OCI-LY3 (cell line): ENCODE measurements at regions not wholly inside any gene's neighbourhood (a gene's known extent, or its start where the extent isn't known, plus 50 kb on each side); places are given as distances from the start of the nearest gene placed in this dataset.

Experiments used
- H2AFZ ChIP-seq: fragments of 200-600, 300-600 bp; shearing (Covaris generic); 2 replicates; pipeline ENCODE4 v1.6.0; 2014; ENCODE audit warnings: antibody characterized with exemption, low read depth, low read length
- H3K27ac ChIP-seq: fragments of 200-600, 300-600 bp; sonication (generic); 2 replicates; pipeline ENCODE4 v1.5.1; 2014; ENCODE audit warnings: mild to moderate bottlenecking, low read length, moderate library complexity, mixed read lengths
- H3K27me3 ChIP-seq: fragments of 200-600, 300-600 bp; sonication (generic); 2 replicates; pipeline ENCODE4 v1.6.1; 2014; ENCODE audit warnings: low read depth, low read length, mixed read lengths
- H3K36me3 ChIP-seq: fragments of 200-600, 300-600 bp; sonication (generic); replicated peaks from 2 replicates; pipeline ENCODE3; 2014; ENCODE audit warnings: low read depth, low read length, mixed read lengths
- H3K4me1 ChIP-seq: fragments of 300-600, 200-600 bp; sonication (generic); 2 replicates; pipeline ENCODE4 v1.6.1; 2014; ENCODE audit warnings: low read length, mixed read lengths
- H3K4me2 ChIP-seq: fragments of 200-600, 300-600 bp; sonication (generic); 2 replicates; pipeline ENCODE4 v1.6.1; 2014; ENCODE audit warnings: low read length, mixed read lengths
- H3K4me3 ChIP-seq: fragments of 300-600, 200-600 bp; sonication (generic); 2 replicates; pipeline ENCODE4 v1.5.1; 2014; ENCODE audit warnings: antibody characterized with exemption, mild to moderate bottlenecking, low read length, moderate library complexity
- H3K79me2 ChIP-seq: fragments of 300-600, 200-600 bp; shearing (Covaris generic); 2 replicates; pipeline ENCODE4 v1.6.1; 2014; ENCODE audit warnings: mild to moderate bottlenecking, low read length, mixed read lengths
- H3K9ac ChIP-seq: fragments of 300-600, 200-600 bp; shearing (Covaris generic); 2 replicates; pipeline ENCODE4 v1.6.0; 2014; ENCODE audit warnings: mild to moderate bottlenecking, low read length, moderate library complexity
- H3K9me3 ChIP-seq: fragments of 200-600, 300-600 bp; shearing (Covaris generic); 2 replicates; pipeline ENCODE4 v1.6.1; 2014; ENCODE audit warnings: low read length, mixed read lengths; ENCODE audit not compliant: insufficient read depth
- H4K20me1 ChIP-seq: fragments of 200-600, 300-600 bp; sonication (generic); 2 replicates; pipeline ENCODE4 v1.6.1; 2016; ENCODE audit warnings: low read length, mixed read lengths; ENCODE audit not compliant: insufficient read depth
- CTCF ChIP-seq: fragments of 200-600, 300-600 bp; sonication (generic); IDR thresholded peaks from 2 replicates; pipeline ENCODE4 v1.5.1; 2014; ENCODE audit warnings: antibody characterized with exemption, low read length, low read depth
- EZH2phosphoT487 ChIP-seq: fragments of 200-600 bp; shearing (Covaris generic); IDR thresholded peaks from 2 replicates; pipeline ENCODE4 v1.6.1; 2018; ENCODE audit warnings: antibody characterized with exemption, mixed run types, low read depth

- no peak overlapping the region for H3K4me3 ChIP-seq
- no peaks in the 10 kb centered on the region for H3K9me3 ChIP-seq
- H3K9ac ChIP-seq, result no peak overlapping the region
- H3K4me2 ChIP-seq, result no peak overlapping the region
- H3K79me2 ChIP-seq, result no peaks in the 10 kb centered on the region
- H3K27ac ChIP-seq, result no peak overlapping the region
- TF ChIP-seq EZH2phosphoT487 (no peak), CTCF (no peak)
- H2AFZ ChIP-seq, result no peak overlapping the region
- H4K20me1 ChIP-seq, result no peaks in the 10 kb centered on the region
- no peaks in the 10 kb centered on the region for H3K36me3 ChIP-seq
- H3K27me3 ChIP-seq, result peaks cover 6% of the 10 kb centered on the region; the same call in 1 of the 2 replicates
- no peaks in the 10 kb centered on the region for H3K4me1 ChIP-seq
These were observed 65.2 kb downstream of the PALM2AKAP2 start for GRCh38 chr9:109845226-109845625.

- Histone ChIP-seq H3K9me3 (no peaks in the 10 kb centered on the region), H3K36me3 (no peaks in the 10 kb centered on the region), H3K4me1 (no peaks in the 10 kb centered on the region), H3K4me2 (no peak overlapping the region), H4K20me1 (no peaks in the 10 kb centered on the region), H3K4me3 (no peak overlapping the region), H2AFZ (no peak overlapping the region), H3K79me2 (no peaks in the 10 kb centered on the region), H3K27me3 (peaks cover 6% of the 10 kb centered on the region; the same call in 1 of the 2 replicates), H3K9ac (no peak overlapping the region), H3K27ac (no peak overlapping the region)
- TF ChIP-seq CTCF, result no peak
- no peak for TF ChIP-seq EZH2phosphoT487
These were observed 66.8 kb downstream of the PALM2AKAP2 start for GRCh38 chr9:109846776-109847175.

GRCh38 chr9:109852556-109852955, 72.6 kb downstream of the PALM2AKAP2 start:
- H3K4me3 ChIP-seq, result no peak overlapping the region
- no peaks in the 10 kb centered on the region for H3K4me1 ChIP-seq
- H2AFZ ChIP-seq, result no peak overlapping the region
- no peak for TF ChIP-seq EZH2phosphoT487
- no peaks in the 10 kb centered on the region for H3K9me3 ChIP-seq
- no peak overlapping the region for H3K27ac ChIP-seq
- H3K36me3 ChIP-seq, result no peaks in the 10 kb centered on the region
- H3K4me2 ChIP-seq, result no peak overlapping the region
- H3K27me3 ChIP-seq, result peaks cover 38% of the 10 kb centered on the region
- H3K9ac ChIP-seq, result no peak overlapping the region
- H3K79me2 ChIP-seq, result no peaks in the 10 kb centered on the region
- H4K20me1 ChIP-seq, result no peaks in the 10 kb centered on the region

- Histone ChIP-seq H3K79me2 (no peaks in the 10 kb centered on the region), H3K27ac (no peak overlapping the region), H3K9ac (no peak overlapping the region), H3K4me1 (no peaks in the 10 kb centered on the region), H3K4me2 (no peak overlapping the region), H4K20me1 (no peaks in the 10 kb centered on the region), H3K9me3 (no peaks in the 10 kb centered on the region), H3K27me3 (peaks cover 68% of the 10 kb centered on the region), H3K36me3 (no peaks in the 10 kb centered on the region), H2AFZ (no peak overlapping the region), H3K4me3 (no peak overlapping the region)
- no peak for TF ChIP-seq CTCF
- no peak for TF ChIP-seq EZH2phosphoT487
These were observed 75.5 kb downstream of the PALM2AKAP2 start for GRCh38 chr9:109855540-109855939.

GRCh38 chr9:109856785-109857184, 76.8 kb downstream of the PALM2AKAP2 start:
- Histone ChIP-seq H3K4me2 (no peak overlapping the region), H2AFZ (no peak overlapping the region), H3K27me3 (peaks cover 80% of the 10 kb centered on the region), H3K27ac (no peak overlapping the region), H4K20me1 (no peaks in the 10 kb centered on the region), H3K9me3 (no peaks in the 10 kb centered on the region), H3K4me1 (no peaks in the 10 kb centered on the region), H3K79me2 (no peaks in the 10 kb centered on the region), H3K4me3 (no peak overlapping the region), H3K9ac (no peak overlapping the region), H3K36me3 (no peaks in the 10 kb centered on the region)
- TF ChIP-seq EZH2phosphoT487 (no peak), CTCF (no peak)
